ENCODE measurements at regions not wholly inside any gene's neighbourhood (a gene's known extent, or its start where the extent isn't known, plus 50 kb on each side); places are given as distances from the start of the nearest gene placed in this dataset.
"Not testable (repeated sequence)": the region's sequence is repeated elsewhere in the genome, so short reads cannot be mapped to it uniquely, and the experiment has no call there.

- DNase-seq, result no peak
Observed at GRCh38 chr9:102941868-102942267, 53.3 kb upstream of the CYLC2 start.

GRCh38 chr9:102922526-102922925, 72.6 kb upstream of the CYLC2 start:
- DNase-seq, result no peak

DNA sequence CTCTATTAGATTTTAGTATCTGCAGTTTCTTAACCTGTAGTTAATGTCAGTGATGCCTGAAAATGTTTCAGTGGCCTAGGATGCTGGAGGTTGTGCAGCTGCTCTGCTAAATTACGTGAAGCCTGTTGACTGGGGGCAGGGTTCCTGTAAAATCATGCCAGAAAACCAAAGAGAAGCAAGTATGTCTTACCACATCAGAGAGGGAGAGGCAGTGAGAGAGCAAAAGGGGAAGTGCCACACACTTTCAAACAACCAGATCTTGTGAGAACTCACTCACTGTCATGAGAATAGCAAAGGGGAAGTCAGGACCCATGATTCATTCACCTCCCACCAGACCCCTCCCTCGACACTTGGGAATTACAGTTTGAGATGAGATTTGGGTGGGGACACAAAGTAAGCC, 83.9 kb upstream of the CYLC2 start:
- DNase-seq, result no peak

GRCh38 chr9:102905795-102906194, 89.3 kb upstream of the CYLC2 start:
- not testable (repeated sequence) for DNase-seq

- no peak for DNase-seq
Observed at GRCh38 chr9:102892025-102892424, 103.1 kb upstream of the CYLC2 start.

DNA sequence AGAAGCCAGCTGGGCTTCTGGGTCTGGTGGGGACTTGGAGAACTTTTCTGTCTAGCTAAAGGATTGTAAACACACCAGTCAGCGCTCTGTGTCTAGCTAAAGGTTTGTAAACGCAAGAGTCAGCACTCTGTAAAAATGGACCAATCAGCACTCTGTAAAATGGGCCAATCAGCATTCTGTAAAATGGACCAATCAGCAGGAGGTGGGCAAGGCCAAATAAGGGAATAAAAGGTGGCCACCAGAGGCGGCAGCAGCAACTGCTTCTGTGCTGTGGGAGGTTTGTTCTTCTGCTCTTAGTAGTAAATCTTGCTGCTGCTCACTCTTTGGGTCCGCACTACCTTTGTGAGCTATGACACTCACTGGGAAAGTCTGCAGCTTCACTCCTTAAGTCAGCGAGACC, 106.4 kb upstream of the CYLC2 start:
- DNase-seq, result not testable (repeated sequence)

- no peak for DNase-seq
Observed at GRCh38 chr9:102875687-102876086, 119.4 kb upstream of the CYLC2 start.

GRCh38 chr9:102867488-102867887, 127.6 kb upstream of the CYLC2 start:
- no peak for DNase-seq

- DNase-seq, result no peak
Observed at GRCh38 chr9:102862478-102862877, 132.7 kb upstream of the CYLC2 start.

GRCh38 chr9:102855641-102856040, 139.5 kb upstream of the CYLC2 start:
- no peak for DNase-seq

- no peak for DNase-seq
Observed at GRCh38 chr9:102845827-102846371, 149.2 kb upstream of the CYLC2 start.

- DNase-seq, result no peak
Observed at GRCh38 chr9:102844716-102845115, 150.4 kb upstream of the CYLC2 start.

- DNase-seq, result no peak
Observed at GRCh38 chr9:102842423-102842822, 152.7 kb upstream of the CYLC2 start.

DNA sequence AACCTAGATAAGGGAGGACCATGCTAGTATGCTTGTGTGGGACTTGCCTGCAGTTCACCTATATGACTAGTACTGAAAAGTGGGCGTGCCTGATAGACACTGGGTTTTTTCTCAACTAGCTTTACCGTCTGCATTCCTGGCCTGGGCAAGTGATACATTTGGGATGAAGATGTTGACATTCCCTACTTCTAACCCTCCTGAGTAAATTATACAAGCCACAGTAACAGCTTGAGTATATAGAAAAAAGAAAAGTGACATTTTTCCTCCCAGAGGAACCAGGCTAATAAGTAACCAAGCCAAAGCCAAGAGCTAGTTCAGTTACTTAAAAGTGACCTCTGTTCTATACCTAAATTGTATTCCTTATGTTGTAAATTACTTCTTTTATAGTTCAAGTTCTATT, 153.8 kb upstream of the CYLC2 start:
- no peak for DNase-seq

GRCh38 chr9:102840335-102840734, 154.8 kb upstream of the CYLC2 start:
- no peak for DNase-seq

- DNase-seq, result no peak
Observed at GRCh38 chr9:102832814-102833213, 162.3 kb upstream of the CYLC2 start.

DNA sequence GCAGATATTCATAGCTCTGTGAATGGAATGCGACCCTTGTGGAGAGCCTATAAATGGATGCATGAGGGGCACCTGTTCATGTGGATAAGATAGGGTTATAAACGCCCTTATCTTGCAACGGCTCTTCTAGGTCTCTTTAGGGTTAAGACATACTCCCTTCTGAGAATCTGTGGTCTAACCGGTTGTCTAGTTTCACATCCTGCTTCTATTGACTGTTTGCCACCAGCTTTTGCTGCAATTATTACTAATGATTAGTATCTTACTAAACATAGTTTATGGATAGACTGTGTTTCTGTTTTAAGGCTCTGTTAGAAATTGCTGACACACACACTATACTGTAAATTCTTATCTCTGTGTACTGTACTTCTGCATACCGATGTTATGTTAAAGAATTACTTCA, 198.9 kb upstream of the CYLC2 start:
- DNase-seq, result no peak

GRCh38 chr9:102795532-102795931, 199.6 kb upstream of the CYLC2 start:
- no peak for DNase-seq

- DNase-seq, result no peak
Observed at GRCh38 chr9:102779356-102779755, 215.8 kb upstream of the CYLC2 start.

GRCh38 chr9:102778746-102779145, 216.4 kb upstream of the CYLC2 start:
- no peak for DNase-seq

DNA sequence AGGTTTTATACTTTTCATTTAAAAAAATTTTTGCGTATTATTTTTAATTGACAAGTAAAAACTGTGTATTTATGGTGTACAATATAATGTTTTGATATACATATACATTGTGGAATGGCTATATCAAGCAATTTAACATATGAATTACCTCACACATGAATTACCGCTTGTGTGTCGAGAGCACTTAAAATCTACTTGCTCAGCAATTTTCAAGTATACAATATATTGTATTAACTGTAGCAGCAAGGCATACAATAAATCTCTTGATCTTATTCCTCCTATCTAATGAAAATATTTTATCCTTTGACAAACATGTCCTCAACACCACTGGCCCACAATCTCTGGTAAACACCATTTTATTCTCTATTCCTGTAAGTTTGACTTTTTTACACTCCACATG, 224.4 kb upstream of the CYLC2 start:
- DNase-seq, result no peak

- DNase-seq, result no peak
Observed at GRCh38 chr9:102769307-102769706, 225.8 kb upstream of the CYLC2 start.

DNA sequence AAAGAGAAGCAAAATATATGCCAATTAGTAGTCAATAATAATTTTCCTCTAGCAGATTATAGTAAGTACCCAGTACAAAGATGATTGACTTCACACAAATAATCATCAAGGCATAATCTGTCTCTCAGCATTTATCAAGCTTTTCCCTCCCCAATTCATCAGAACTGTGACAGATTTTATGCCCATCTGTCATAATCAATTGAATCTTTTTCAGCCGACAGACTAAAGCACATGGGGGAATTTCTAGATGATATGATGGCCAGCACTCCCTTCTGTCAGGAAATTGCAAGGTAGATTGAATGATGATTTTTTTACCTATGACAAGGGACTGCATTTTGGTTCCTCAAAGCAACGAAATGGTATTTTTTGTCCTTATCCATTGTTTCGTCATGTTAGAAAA, 227.1 kb upstream of the CYLC2 start:
- DNase-seq, result no peak

DNA sequence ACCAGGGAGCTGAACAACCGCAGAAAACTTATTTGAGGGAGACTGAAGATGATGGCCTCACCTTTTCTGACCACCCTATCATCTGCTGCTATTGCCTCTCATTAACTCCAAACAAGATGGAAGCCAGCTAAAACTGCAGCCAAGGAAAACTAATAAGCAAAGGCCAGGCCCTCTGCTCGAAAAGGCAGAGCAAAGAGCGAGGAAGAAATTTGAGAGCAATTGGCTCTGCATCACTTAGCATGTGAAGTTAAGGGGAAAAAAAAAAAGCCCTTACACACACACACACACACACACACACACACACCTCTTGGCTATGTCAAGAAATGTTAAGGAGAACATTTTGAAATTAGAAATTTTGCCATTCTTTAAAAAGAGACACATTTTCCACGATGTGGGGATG, 228.1 kb upstream of the CYLC2 start:
- no peak for DNase-seq

GRCh38 chr9:102740578-102740977, 254.6 kb upstream of the CYLC2 start:
- no peak for DNase-seq
